Activated CD4-positive, alpha-beta T cell treated with anti-CD3 and anti-CD28 coated beads, Interleukin-2, amount 10 ng/mL, durations not matched to agents 24 days and 14 days (primary cell): ENCODE measurements at regions not wholly inside any gene's neighbourhood (a gene's known extent, or its start where the extent isn't known, plus 50 kb on each side); places are given as distances from the start of the nearest gene placed in this dataset.

ENCODE experiments used
- DNase-seq: peaks from one replicate; pipeline ENCODE4 v3.0.0; 2022
- H3K27ac Mint-ChIP-seq: one replicate; pipeline ENCODE4 v1.8.0; 2022; ENCODE audit warnings: mild to moderate bottlenecking, mixed read lengths
- H3K27me3 Mint-ChIP-seq: one replicate; pipeline ENCODE4 v1.8.0; 2022; ENCODE audit warnings: mixed read lengths
- H3K36me3 Mint-ChIP-seq: one replicate; pipeline ENCODE4 v1.8.0; 2022; ENCODE audit warnings: low read depth, mild to moderate bottlenecking, mixed read lengths
- H3K4me1 Mint-ChIP-seq: one replicate; pipeline ENCODE4 v1.8.0; 2021; ENCODE audit warnings: mixed read lengths
- H3K4me3 Mint-ChIP-seq: one replicate; pipeline ENCODE4 v1.8.0; 2022; ENCODE audit warnings: mild to moderate bottlenecking, moderate library complexity, mixed read lengths
- H3K9me3 Mint-ChIP-seq: one replicate; pipeline ENCODE4 v1.8.0; 2021; ENCODE audit warnings: mixed read lengths
- intact Hi-C: fragments of 100-400 bp; cut with micrococcal nuclease; formaldehyde crosslinking; loops from one replicate; pipeline ENCODE4 v1.15.1; 2023

DNA sequence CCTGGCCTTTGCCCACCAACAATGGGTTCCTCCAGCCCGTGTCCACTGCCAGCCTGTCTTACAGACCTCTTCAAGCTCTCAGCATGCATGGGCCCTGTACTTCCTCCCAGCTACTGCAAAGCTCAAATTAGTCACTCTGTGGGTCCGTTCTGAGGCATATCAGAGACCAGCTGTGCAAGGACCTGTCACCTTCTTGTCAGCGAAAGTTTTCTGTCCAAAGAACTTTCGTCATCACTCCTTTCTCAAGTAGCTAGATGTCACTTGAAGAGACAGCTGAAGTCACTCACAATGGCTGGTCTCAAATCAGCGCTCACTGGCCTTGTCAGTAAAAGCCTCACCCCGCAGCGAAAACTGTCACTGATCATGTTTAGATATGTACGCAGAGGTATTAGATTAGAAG lies 91.4 kb upstream of the DYNLRB2 start:
- DNase-seq, result no peak
- Mint-ChIP-seq H3K27me3 (peaks cover 6% of the 10 kb centered on the region), H3K36me3 (no peaks in the 10 kb centered on the region), H3K4me3 (no peak overlapping the region), H3K4me1 (no peaks in the 10 kb centered on the region), H3K27ac (no peak overlapping the region), H3K9me3 (no peaks in the 10 kb centered on the region)
- intact Hi-C loops, result no loop called here

- Mint-ChIP-seq H3K9me3 (no peaks in the 10 kb centered on the region), H3K36me3 (no peaks in the 10 kb centered on the region), H3K4me1 (no peaks in the 10 kb centered on the region), H3K27me3 (peaks cover 9% of the 10 kb centered on the region), H3K4me3 (no peak overlapping the region), H3K27ac (no peak overlapping the region)
- intact Hi-C loops, result no loop called here
- DNase-seq, result no peak
Observed at GRCh38 chr16:80447241-80447640, 93.6 kb upstream of the DYNLRB2 start.

GRCh38 chr16:80442779-80443178 lies 98.0 kb upstream of the DYNLRB2 start:
- Mint-ChIP-seq H3K4me1 (no peaks in the 10 kb centered on the region), H3K27ac (no peak overlapping the region), H3K9me3 (no peaks in the 10 kb centered on the region), H3K36me3 (no peaks in the 10 kb centered on the region), H3K4me3 (no peak overlapping the region), H3K27me3 (peaks cover 3% of the 10 kb centered on the region)
- no peak for DNase-seq
- intact Hi-C loops, result no loop called here

DNA sequence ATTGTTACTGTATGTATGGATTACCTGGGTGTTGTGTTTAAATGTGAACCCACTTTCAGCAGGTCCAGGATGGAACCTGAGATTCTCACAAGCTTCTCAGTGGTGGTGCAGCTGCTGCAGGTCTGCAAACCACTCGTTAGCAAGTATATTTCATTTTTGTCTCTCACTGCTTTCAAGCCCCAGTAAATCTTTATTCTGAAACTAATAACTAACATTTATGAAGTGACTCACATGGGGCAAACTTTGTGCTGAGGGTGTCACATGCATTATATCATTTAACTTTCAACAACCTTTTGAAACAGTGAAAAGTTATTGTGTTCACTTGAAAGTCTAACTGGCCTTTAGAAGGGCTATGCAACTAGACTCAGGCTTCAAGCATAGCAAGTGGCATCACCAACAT lies 98.9 kb upstream of the DYNLRB2 start:
- DNase-seq, result no peak
- intact Hi-C loops, result no loop called here
- H3K36me3 Mint-ChIP-seq, result no peaks in the 10 kb centered on the region
- peaks cover 3% of the 10 kb centered on the region for H3K27me3 Mint-ChIP-seq
- no peaks in the 10 kb centered on the region for H3K4me1 Mint-ChIP-seq
- no peak overlapping the region for H3K4me3 Mint-ChIP-seq
- H3K27ac Mint-ChIP-seq, result no peak overlapping the region
- H3K9me3 Mint-ChIP-seq, result no peaks in the 10 kb centered on the region

- peaks cover 3% of the 10 kb centered on the region for H3K27me3 Mint-ChIP-seq
- H3K36me3 Mint-ChIP-seq, result no peaks in the 10 kb centered on the region
- DNase-seq, result no peak
- no peak overlapping the region for H3K4me3 Mint-ChIP-seq
- H3K9me3 Mint-ChIP-seq, result no peaks in the 10 kb centered on the region
- intact Hi-C loops, result no loop called here
- no peaks in the 10 kb centered on the region for H3K4me1 Mint-ChIP-seq
- H3K27ac Mint-ChIP-seq, result no peak overlapping the region
Observed at GRCh38 chr16:80440667-80441066, 100.1 kb upstream of the DYNLRB2 start.

- no peak for DNase-seq
- peaks cover 5% of the 10 kb centered on the region for H3K9me3 Mint-ChIP-seq
- no peak overlapping the region for H3K27ac Mint-ChIP-seq
- H3K4me3 Mint-ChIP-seq, result no peak overlapping the region
- no peaks in the 10 kb centered on the region for H3K36me3 Mint-ChIP-seq
- no peaks in the 10 kb centered on the region for H3K27me3 Mint-ChIP-seq
- H3K4me1 Mint-ChIP-seq, result no peaks in the 10 kb centered on the region
- intact Hi-C loops, result no loop called here
Observed at GRCh38 chr16:80437707-80438106, 103.1 kb upstream of the DYNLRB2 start.

- Mint-ChIP-seq H3K27me3 (no peaks in the 10 kb centered on the region), H3K36me3 (no peaks in the 10 kb centered on the region), H3K4me3 (no peak overlapping the region), H3K27ac (no peak overlapping the region), H3K4me1 (no peaks in the 10 kb centered on the region), H3K9me3 (peaks cover 5% of the 10 kb centered on the region)
- intact Hi-C loops, result no loop called here
- no peak for DNase-seq
Observed at GRCh38 chr16:80436510-80436909, 104.3 kb upstream of the DYNLRB2 start.

GRCh38 chr16:80433623-80434022 lies 107.2 kb upstream of the DYNLRB2 start:
- Mint-ChIP-seq H3K4me3 (no peak overlapping the region), H3K9me3 (peaks cover 5% of the 10 kb centered on the region), H3K27ac (no peak overlapping the region), H3K36me3 (no peaks in the 10 kb centered on the region), H3K4me1 (no peaks in the 10 kb centered on the region), H3K27me3 (peaks cover 4% of the 10 kb centered on the region)
- intact Hi-C loops, result no loop called here
- no peak for DNase-seq

GRCh38 chr16:80427795-80428194 lies 113.0 kb upstream of the DYNLRB2 start:
- H3K27ac Mint-ChIP-seq, result no peak overlapping the region
- H3K27me3 Mint-ChIP-seq, result peaks cover 18% of the 10 kb centered on the region
- no peaks in the 10 kb centered on the region for H3K9me3 Mint-ChIP-seq
- no peak for DNase-seq
- intact Hi-C loops, result no loop called here
- H3K4me1 Mint-ChIP-seq, result no peaks in the 10 kb centered on the region
- no peaks in the 10 kb centered on the region for H3K36me3 Mint-ChIP-seq
- no peak overlapping the region for H3K4me3 Mint-ChIP-seq

DNA sequence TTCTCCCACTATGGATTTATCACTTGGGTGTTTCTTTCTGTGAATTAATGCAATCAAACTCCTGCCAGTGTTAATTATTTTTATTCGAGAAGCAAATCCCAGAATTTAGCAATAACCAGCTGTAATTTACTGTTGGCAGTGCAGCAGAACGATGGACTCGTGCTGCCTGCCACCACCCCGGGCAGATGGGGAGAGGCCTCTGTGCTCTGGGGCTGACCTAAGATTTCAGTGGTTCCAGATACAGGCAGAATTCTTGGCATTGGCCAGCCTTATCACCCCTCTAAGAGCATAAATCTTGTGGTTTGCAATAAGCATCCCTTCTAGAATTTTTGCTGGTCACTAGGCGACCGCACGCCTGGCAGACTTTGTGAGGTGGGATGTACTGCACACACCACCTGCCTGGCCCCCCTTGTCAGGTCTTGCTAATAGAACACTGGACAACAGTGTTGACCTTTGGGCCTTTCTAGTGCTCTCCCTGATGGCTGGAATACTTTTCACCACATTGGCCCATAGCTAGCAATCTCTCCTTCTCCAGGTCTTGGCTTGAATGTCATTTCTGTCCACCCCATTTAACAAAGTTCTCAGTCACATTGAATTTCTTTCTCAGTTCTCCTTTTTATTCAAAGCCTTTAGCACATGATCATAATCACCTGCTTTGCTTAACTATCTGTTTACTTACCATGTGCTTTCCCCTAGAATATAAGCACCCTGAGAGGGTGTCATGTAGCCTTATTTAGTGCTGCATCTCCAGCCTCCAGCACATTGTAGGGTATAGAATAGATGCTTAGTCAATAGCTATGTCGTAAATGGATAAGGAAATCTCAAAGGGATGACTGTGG lies 122.1 kb upstream of the DYNLRB2 start:
- peaks cover 5% of the 10 kb centered on the region for H3K27me3 Mint-ChIP-seq
- intact Hi-C loops, result no loop called here

DNA sequence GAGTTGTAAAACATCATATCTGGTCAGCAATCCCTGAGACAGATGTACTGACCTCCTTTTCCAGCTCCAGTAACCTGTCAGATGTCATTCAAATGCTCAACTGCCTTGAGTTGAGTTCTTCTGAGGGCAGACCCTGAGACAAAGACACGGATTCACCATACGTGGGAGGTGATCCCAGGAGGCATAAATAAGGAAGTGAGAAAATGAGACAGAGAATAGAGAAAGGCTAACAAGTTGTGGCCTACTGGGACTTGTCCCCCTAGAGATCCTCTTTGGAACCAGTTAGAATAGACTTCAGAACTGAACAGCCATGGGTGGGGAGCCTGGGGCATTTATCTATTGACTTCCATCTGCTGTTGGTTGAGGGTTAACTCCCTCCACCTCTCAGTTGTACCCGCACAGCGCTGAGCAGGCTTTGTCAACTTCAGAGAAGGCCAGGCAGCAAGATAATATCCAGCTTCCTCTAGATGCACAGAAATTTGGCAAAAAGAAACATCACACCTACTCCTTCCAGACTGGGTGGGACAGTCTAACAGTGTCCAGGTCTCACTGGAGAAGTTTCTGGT lies 123.0 kb upstream of the DYNLRB2 start:
- DNase-seq, result no peak
- Mint-ChIP-seq H3K9me3 (no peaks in the 10 kb centered on the region), H3K4me1 (no peaks in the 10 kb centered on the region), H3K36me3 (no peaks in the 10 kb centered on the region), H3K27me3 (peaks cover 5% of the 10 kb centered on the region), H3K4me3 (no peak overlapping the region), H3K27ac (no peak overlapping the region)
- intact Hi-C loops, result no loop called here

More for the DNA sequence above, 122.1 kb upstream of the DYNLRB2 start:
- no peak for DNase-seq
- Mint-ChIP-seq H3K36me3 (no peaks in the 10 kb centered on the region), H3K4me1 (no peaks in the 10 kb centered on the region), H3K27ac (no peak overlapping the region), H3K4me3 (no peak overlapping the region), H3K9me3 (no peaks in the 10 kb centered on the region)

DNA sequence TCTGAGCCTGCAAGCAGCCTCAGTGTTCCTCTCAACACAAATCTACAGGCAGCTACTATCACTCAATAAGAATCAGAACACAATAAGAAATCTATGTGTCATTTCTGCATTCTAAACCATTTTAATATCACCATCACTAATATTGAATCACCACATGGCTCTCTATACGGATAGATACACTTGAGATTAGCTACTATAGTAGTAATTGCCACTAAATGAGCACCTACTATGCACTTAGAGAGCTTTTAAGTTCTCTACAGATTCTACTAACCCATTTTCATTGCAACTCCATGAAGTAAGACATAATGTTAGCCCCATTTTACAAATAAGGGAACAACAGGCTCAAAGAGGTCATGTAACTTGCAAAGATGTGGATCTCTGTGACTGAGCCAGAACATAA lies 132.8 kb upstream of the DYNLRB2 start:
- H3K27ac Mint-ChIP-seq, result no peak overlapping the region
- H3K4me3 Mint-ChIP-seq, result no peak overlapping the region
- H3K36me3 Mint-ChIP-seq, result no peaks in the 10 kb centered on the region
- peaks cover 5% of the 10 kb centered on the region for H3K27me3 Mint-ChIP-seq
- no peaks in the 10 kb centered on the region for H3K9me3 Mint-ChIP-seq
- H3K4me1 Mint-ChIP-seq, result no peaks in the 10 kb centered on the region
- no peak for DNase-seq
- intact Hi-C loops, result no loop called here

GRCh38 chr16:80407265-80407987 lies 133.4 kb upstream of the DYNLRB2 start:
- Mint-ChIP-seq H3K36me3 (no peaks in the 10 kb centered on the region), H3K27me3 (peaks cover 5% of the 10 kb centered on the region), H3K4me1 (no peaks in the 10 kb centered on the region), H3K9me3 (no peaks in the 10 kb centered on the region), H3K4me3 (no peak overlapping the region), H3K27ac (no peak overlapping the region)
- intact Hi-C loops, result no loop called here
- DNase-seq, result no peak

DNA sequence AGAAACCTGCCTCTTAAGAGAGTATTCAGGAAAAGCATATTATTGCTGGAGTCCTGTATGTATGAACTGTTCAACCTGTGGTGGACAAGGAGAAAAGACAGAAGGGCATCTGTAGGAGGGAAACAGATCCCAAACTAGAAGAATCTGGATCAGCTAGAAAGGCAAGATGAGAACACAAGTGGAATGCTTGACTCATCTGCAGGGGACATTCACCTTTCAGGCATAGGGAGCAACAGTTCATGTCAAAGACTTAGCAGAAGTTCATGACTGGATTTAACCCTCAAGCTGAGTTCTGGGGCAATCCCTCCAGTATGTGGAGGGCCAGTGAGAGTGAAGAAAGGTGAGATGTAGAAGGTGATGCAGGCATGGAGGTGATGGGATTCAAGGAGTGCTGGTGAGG lies 135.9 kb upstream of the DYNLRB2 start:
- Mint-ChIP-seq H3K27ac (no peak overlapping the region), H3K36me3 (no peaks in the 10 kb centered on the region), H3K27me3 (peaks cover 6% of the 10 kb centered on the region), H3K9me3 (no peaks in the 10 kb centered on the region), H3K4me1 (no peaks in the 10 kb centered on the region), H3K4me3 (no peak overlapping the region)
- intact Hi-C loops, result no loop called here
- DNase-seq, result no peak
